ENCODE measurements at regions not wholly inside any gene's neighbourhood (a gene's known extent, or its start where the extent isn't known, plus 50 kb on each side); places are given as distances from the start of the nearest gene placed in this dataset.

- TF ChIP-seq REST (IDR thresholded peaks at IDR 0.05; ENCODE audit: insufficient read depth in 1 of 2, low read depth in 2 of 2, low read length in 1 of 2) (no peak), TCF7L2 (IDR thresholded peaks at IDR 0.05; ENCODE audit: low read depth, low read length) (no peak), POLR2AphosphoS5 (IDR thresholded peaks at IDR 0.05; ENCODE audit: low read depth, low read length) (no peak), SIN3A (IDR thresholded peaks at IDR 0.05; ENCODE audit: borderline replicate concordance, insufficient read depth, low read depth, low read length) (no peak), CTCF (IDR thresholded peaks at IDR 0.05) (no peak)
- H3K27ac ChIP-seq (ENCODE audit: low read length), result no peak overlapping the region
- ChIA-PET POLR2A (no interaction called here), CTCF (no interaction called here)
- DNase-seq (ENCODE audit: low read depth, low spot score) (no peak), ATAC-seq (no peak)
- intact Hi-C loops (cut with micrococcal nuclease; ENCODE audit: unreplicated experiment), result no loop called here
- no TSS peak for BruUV-seq (replicated peaks)
- H3K27me3 ChIP-seq (ENCODE audit: control insufficient read depth, insufficient read depth, low read length), result no peaks in the 10 kb centered on the region
- H3K4me3 ChIP-seq (ENCODE audit: low read depth in 2 of 2, low read length in 2 of 2), result no peak overlapping the region
- no peaks in the 10 kb centered on the region for H3K36me3 ChIP-seq (ENCODE audit: control insufficient read depth, insufficient read depth, low read length)
- H3K9me3 ChIP-seq (ENCODE audit: control insufficient read depth, insufficient read depth, low read depth, low read length), result peaks cover 14% of the 10 kb centered on the region; the same call in 1 of the 2 replicates
- no peaks in the 10 kb centered on the region for H3K4me1 ChIP-seq (ENCODE audit: control insufficient read depth, insufficient read depth, low read length)
- in situ Hi-C loops (cut with HindIII; ENCODE audit: low pct_unique_long_range_greater_than_20kb, low sequenced_read_pairs), result no loop called here
Observed at GRCh38 chr10:107583974-107584373, 419.5 kb upstream of the SORCS1 start.

- peaks cover 6% of the 10 kb centered on the region; the same call in 1 of the 2 replicates for H3K9me3 ChIP-seq (ENCODE audit: control insufficient read depth, insufficient read depth, low read depth, low read length)
- H3K27ac ChIP-seq (ENCODE audit: low read length), result no peak overlapping the region
- TF ChIP-seq SIN3A (IDR thresholded peaks at IDR 0.05; ENCODE audit: borderline replicate concordance, insufficient read depth, low read depth, low read length), result no peak
- TF ChIP-seq POLR2AphosphoS5 (IDR thresholded peaks at IDR 0.05; ENCODE audit: low read depth, low read length), result no peak
- no peak for TF ChIP-seq REST (IDR thresholded peaks at IDR 0.05; ENCODE audit: insufficient read depth in 1 of 2, low read depth in 2 of 2, low read length in 1 of 2)
- no peak for TF ChIP-seq CTCF (IDR thresholded peaks at IDR 0.05)
- TF ChIP-seq TCF7L2 (IDR thresholded peaks at IDR 0.05; ENCODE audit: low read depth, low read length), result no peak
- POLR2A ChIA-PET, result no interaction called here
- no peak overlapping the region for H3K4me3 ChIP-seq (ENCODE audit: low read depth in 2 of 2, low read length in 2 of 2)
- no peaks in the 10 kb centered on the region for H3K27me3 ChIP-seq (ENCODE audit: control insufficient read depth, insufficient read depth, low read length)
- in situ Hi-C loops (cut with HindIII; ENCODE audit: low pct_unique_long_range_greater_than_20kb, low sequenced_read_pairs) (no loop called here), intact Hi-C loops (cut with micrococcal nuclease; ENCODE audit: unreplicated experiment) (no loop called here)
- DNase-seq (ENCODE audit: low read depth, low spot score) (no peak), ATAC-seq (no peak)
- CTCF ChIA-PET, result no interaction called here
- no peaks in the 10 kb centered on the region for H3K4me1 ChIP-seq (ENCODE audit: control insufficient read depth, insufficient read depth, low read length)
- no TSS peak for BruUV-seq (replicated peaks)
- H3K36me3 ChIP-seq (ENCODE audit: control insufficient read depth, insufficient read depth, low read length), result no peaks in the 10 kb centered on the region
Observed at GRCh38 chr10:107579970-107580369, 415.5 kb upstream of the SORCS1 start.

Data from Panc1 (cell line).